D721Med (cell line): ENCODE measurements at regions not wholly inside any gene's neighbourhood (a gene's known extent, or its start where the extent isn't known, plus 50 kb on each side); places are given as distances from the start of the nearest gene placed in this dataset.

Experiments
- DNase-seq: peaks from one replicate; pipeline ENCODE4 v3.0.0; 2011; ENCODE audit warnings: low spot score; ENCODE audit not compliant: insufficient read length
- FAIRE-seq: peaks from 2 replicates; lab custom pipeline; 2011; peaks lifted over from hg19 to GRCh38; lab: Jason Lieb, UNC
- CTCF ChIP-seq: IDR thresholded peaks from 2 replicates; pipeline ENCODE4 v1.5.1; 2012; ENCODE audit warnings: mild to moderate bottlenecking, control low read depth; ENCODE audit not compliant: insufficient read depth; ENCODE audit errors: missing control alignments

GRCh38 chr10:62710182-62710581 lies 94.3 kb upstream of the ADO start:
- TF ChIP-seq CTCF = no peak
- no peak for FAIRE-seq
- no peak for DNase-seq

- DNase-seq (no peak), FAIRE-seq (no peak)
- TF ChIP-seq CTCF = no peak
These were observed 89.1 kb upstream of the ADO start for GRCh38 chr10:62715383-62715782.

- FAIRE-seq = no peak
- no peak for DNase-seq
- TF ChIP-seq CTCF = no peak
These were observed 85.9 kb upstream of the ADO start for GRCh38 chr10:62718585-62718984.

GRCh38 chr10:62719061-62719460 lies 85.5 kb upstream of the ADO start:
- DNase-seq = no peak
- FAIRE-seq = no peak
- no peak for TF ChIP-seq CTCF

- no peak for TF ChIP-seq CTCF
- DNase-seq (no peak), FAIRE-seq (no peak)
These were observed 82.8 kb upstream of the ADO start for GRCh38 chr10:62721687-62722086.

GRCh38 chr10:62723375-62723774 lies 81.1 kb upstream of the ADO start:
- DNase-seq (no peak), FAIRE-seq (no peak)
- no peak for TF ChIP-seq CTCF

GRCh38 chr10:62724465-62724864 lies 80.1 kb upstream of the ADO start:
- DNase-seq (no peak), FAIRE-seq (no peak)
- TF ChIP-seq CTCF = no peak
